Neural cell (in vitro differentiated cells): ENCODE measurements at regions not wholly inside any gene's neighbourhood (a gene's known extent, or its start where the extent isn't known, plus 50 kb on each side); places are given as distances from the start of the nearest gene placed in this dataset.
"Not testable (repeated sequence)": the region's sequence is repeated elsewhere in the genome, so short reads cannot be mapped to it uniquely, and the experiment has no call there.

ENCODE experiments used
- H2AFZ ChIP-seq: fragments of 200-600, 300-800 bp; sonication (generic), shearing (Covaris generic); 2 replicates; pipeline ENCODE4 v1.6.0; 2014; ENCODE audit warnings: low read depth, mild to moderate bottlenecking, antibody characterized with exemption, low read length, moderate library complexity
- H3F3A ChIP-seq: fragments of 200-600 bp; shearing (Covaris generic); 2 replicates; pipeline ENCODE4 v1.6.1; 2016; ENCODE audit warnings: mild to moderate bottlenecking, moderate library complexity, mixed read lengths, antibody characterized with exemption, low read length; ENCODE audit not compliant: insufficient read depth, poor library complexity, severe bottlenecking
- H3K27ac ChIP-seq: fragments of 200-600, 300-800 bp; sonication (generic), shearing (Covaris generic); 2 replicates; pipeline ENCODE4 v1.5.1; 2014; ENCODE audit warnings: mild to moderate bottlenecking, low read length, moderate library complexity
- H3K27me3 ChIP-seq: fragments of 300-800, 200-600 bp; sonication (generic), shearing (Covaris generic); 2 replicates; pipeline ENCODE4 v1.6.0; 2014; ENCODE audit warnings: mild to moderate bottlenecking, low read depth, low read length, moderate library complexity; ENCODE audit not compliant: insufficient read depth
- H3K36me3 ChIP-seq: fragments of 300-800, 200-600 bp; sonication (generic), shearing (Covaris generic); 2 replicates; pipeline ENCODE4 v1.5.1; 2014; ENCODE audit warnings: mild to moderate bottlenecking, antibody characterized with exemption, low read length, moderate library complexity; ENCODE audit not compliant: insufficient read depth
- H3K4me2 ChIP-seq: fragments of 300-800, 200-600 bp; sonication (generic), shearing (Covaris generic); 2 replicates; pipeline ENCODE4 v1.6.0; 2014; ENCODE audit warnings: mild to moderate bottlenecking, low read length
- H3K4me3 ChIP-seq: fragments of 300-800, 200-600 bp; sonication (generic), shearing (Covaris generic); 2 replicates; pipeline ENCODE4 v1.5.1; 2014; ENCODE audit warnings: mild to moderate bottlenecking, low read length, moderate library complexity
- H3K79me2 ChIP-seq: fragments of 200-600 bp; shearing (Covaris generic); replicated peaks from 2 replicates; pipeline ENCODE4 v1.6.0; 2014; ENCODE audit warnings: mild to moderate bottlenecking, low read length, moderate library complexity; ENCODE audit not compliant: insufficient read depth
- H3K9ac ChIP-seq: fragments of 300-800, 200-600 bp; sonication (generic), shearing (Covaris generic); 2 replicates; pipeline ENCODE4 v1.6.1; 2016; ENCODE audit warnings: mild to moderate bottlenecking, low read length, mixed read lengths
- H3K9me2 ChIP-seq: fragments of 200-600 bp; shearing (Covaris generic); 2 replicates; pipeline ENCODE4 v1.6.1; 2016; ENCODE audit warnings: mild to moderate bottlenecking, low read length, mixed read lengths; ENCODE audit not compliant: insufficient read depth
- H3K9me3 ChIP-seq: fragments of 200-600, 300-800 bp; sonication (generic), shearing (Covaris generic); 2 replicates; pipeline ENCODE4 v1.6.1; 2016; ENCODE audit warnings: mild to moderate bottlenecking, mixed run types, low read length, moderate library complexity, mixed read lengths
- H4K20me1 ChIP-seq: fragments of 200-600 bp; shearing (Covaris generic); 2 replicates; pipeline ENCODE4 v1.6.1; 2016; ENCODE audit warnings: mild to moderate bottlenecking, mixed run types; ENCODE audit not compliant: insufficient read depth
- CTCF ChIP-seq: fragments of 450-650 bp; IDR thresholded peaks from 2 replicates; pipeline ENCODE4 v1.5.1; 2014; ENCODE audit warnings: antibody characterized with exemption, mild to moderate bottlenecking, moderate library complexity; ENCODE audit not compliant: poor library complexity, severe bottlenecking
- EP300 ChIP-seq: fragments of 450-650 bp; conservative IDR thresholded peaks from 2 replicates; pipeline ENCODE4 v1.6.1; 2014; ENCODE audit warnings: antibody characterized with exemption, mild to moderate bottlenecking, moderate library complexity; ENCODE audit not compliant: poor library complexity, severe bottlenecking
- EZH2 ChIP-seq: fragments of 200-600, 300-800 bp; shearing (Covaris generic), sonication (generic); IDR thresholded peaks from 2 replicates; pipeline ENCODE4 v1.6.1; 2014; ENCODE audit warnings: antibody characterized with exemption, low read length, borderline replicate concordance, mild to moderate bottlenecking; ENCODE audit not compliant: insufficient read depth, poor library complexity, severe bottlenecking
- MXI1 ChIP-seq: fragments of 450-650 bp; conservative IDR thresholded peaks from 2 replicates; pipeline ENCODE4 v1.6.1; 2014; ENCODE audit warnings: antibody characterized with exemption, mild to moderate bottlenecking; ENCODE audit not compliant: poor library complexity, severe bottlenecking
- POLR2AphosphoS5 ChIP-seq: IDR thresholded peaks from 2 replicates; pipeline ENCODE4 v1.6.1; 2012
- RAD21 ChIP-seq: fragments of 450-650 bp; conservative IDR thresholded peaks from 2 replicates; pipeline ENCODE4 v1.6.1; 2014; ENCODE audit warnings: antibody characterized with exemption, mild to moderate bottlenecking, moderate library complexity
- REST ChIP-seq: IDR thresholded peaks from 2 replicates; pipeline ENCODE4 v1.6.1; 2012; ENCODE audit warnings: borderline replicate concordance
- SMC3 ChIP-seq: fragments of 450-650 bp; conservative IDR thresholded peaks from 2 replicates; pipeline ENCODE4 v1.6.1; 2014; ENCODE audit warnings: antibody characterized with exemption, mild to moderate bottlenecking, moderate library complexity; ENCODE audit not compliant: poor library complexity
- TAF1 ChIP-seq: IDR thresholded peaks from 2 replicates; pipeline ENCODE4 v1.6.1; 2012; ENCODE audit warnings: low read depth

DNA sequence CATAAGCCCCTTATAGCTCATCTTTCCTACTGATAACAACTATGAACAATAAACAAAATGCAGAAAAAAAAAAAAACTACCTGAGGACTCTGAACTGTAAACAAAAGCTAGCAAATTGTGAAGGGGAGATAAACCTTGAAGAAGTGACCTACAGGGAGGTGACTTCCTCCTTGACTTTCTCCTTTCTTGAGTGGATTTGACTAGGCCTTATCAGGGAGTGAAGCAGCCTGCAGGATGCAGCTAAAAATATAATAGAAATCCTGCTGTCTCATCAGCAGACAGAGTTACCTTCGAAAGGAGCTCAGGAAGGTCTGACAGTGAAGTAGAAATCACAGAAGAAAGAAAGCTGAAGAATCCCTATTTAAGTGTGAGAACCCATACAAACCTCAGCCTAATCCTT, 322.0 kb upstream of the HTR1E start:
- no peaks in the 10 kb centered on the region for H3K36me3 ChIP-seq
- H3K79me2 ChIP-seq: no peaks in the 10 kb centered on the region
- TF ChIP-seq TAF1: no peak
- no peak for TF ChIP-seq REST
- no peak for TF ChIP-seq EP300
- TF ChIP-seq RAD21: no peak
- no peak for TF ChIP-seq CTCF
- no peak for TF ChIP-seq MXI1
- no peak for TF ChIP-seq SMC3
- TF ChIP-seq EZH2: no peak
- H3K9me3 ChIP-seq: no peaks in the 10 kb centered on the region
- H3K9me2 ChIP-seq: no peaks in the 10 kb centered on the region
- no peak overlapping the region for H3K4me3 ChIP-seq
- H3F3A ChIP-seq: no peaks in the 10 kb centered on the region
- H4K20me1 ChIP-seq: no peaks in the 10 kb centered on the region
- H3K27me3 ChIP-seq: no peaks in the 10 kb centered on the region
- H3K9ac ChIP-seq: no peak overlapping the region
- no peak overlapping the region for H3K4me2 ChIP-seq
- no peak overlapping the region for H2AFZ ChIP-seq
- no peak overlapping the region for H3K27ac ChIP-seq

DNA sequence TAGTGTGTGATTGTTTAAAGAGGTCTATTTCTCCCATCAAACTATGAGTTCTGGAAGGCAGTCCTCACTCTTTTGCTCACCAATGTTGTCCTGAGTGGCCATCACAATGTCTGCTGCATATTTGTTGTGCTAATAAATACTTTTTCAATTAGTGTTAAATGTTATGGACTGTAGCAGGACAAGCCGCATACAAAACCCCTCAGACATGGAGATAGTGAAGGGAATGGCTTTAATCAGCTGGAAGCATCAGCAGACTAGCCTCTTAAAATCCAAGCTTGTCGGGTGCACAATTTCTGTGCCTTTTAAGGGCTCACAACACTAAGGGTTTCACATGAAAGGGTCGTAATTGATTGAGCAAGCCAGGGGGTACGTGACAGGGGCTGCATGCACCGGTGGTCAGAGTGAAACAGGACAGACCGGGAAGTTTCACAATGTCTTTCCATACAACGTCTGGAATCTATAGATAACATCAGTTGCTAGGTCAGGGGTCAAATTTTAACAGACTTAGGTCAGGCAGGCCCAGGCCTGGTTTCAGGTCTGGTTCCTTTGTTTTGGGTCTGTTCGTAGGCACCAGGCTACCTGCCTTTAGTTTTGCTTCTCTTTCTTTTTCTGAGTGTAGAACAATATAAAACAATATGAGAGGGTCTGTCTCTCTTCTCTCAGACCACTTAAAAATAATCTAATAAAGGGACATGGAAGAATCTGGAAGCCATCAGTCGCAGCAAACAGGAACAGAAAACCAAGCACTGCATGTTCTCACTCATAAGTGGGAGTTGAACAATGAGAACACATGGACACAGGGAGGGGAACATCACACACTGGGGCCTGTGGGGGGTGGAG, 327.6 kb upstream of the HTR1E start:
- Histone ChIP-seq H3K27me3 (no peaks in the 10 kb centered on the region), H3K36me3 (no peaks in the 10 kb centered on the region), H4K20me1 (no peaks in the 10 kb centered on the region), H3K9ac (no peak overlapping the region), H3K4me3 (no peak overlapping the region), H3F3A (no peaks in the 10 kb centered on the region), H2AFZ (no peak overlapping the region), H3K27ac (no peak overlapping the region), H3K9me3 (no peaks in the 10 kb centered on the region), H3K4me2 (no peak overlapping the region), H3K9me2 (no peaks in the 10 kb centered on the region), H3K79me2 (no peaks in the 10 kb centered on the region)
- no peak for TF ChIP-seq CTCF
- TF ChIP-seq POLR2AphosphoS5: no peak
- TF ChIP-seq REST: no peak
- TF ChIP-seq TAF1: no peak
- no peak for TF ChIP-seq EZH2
- TF ChIP-seq SMC3: no peak
- TF ChIP-seq RAD21: no peak
- no peak for TF ChIP-seq MXI1
- TF ChIP-seq EP300: no peak

DNA sequence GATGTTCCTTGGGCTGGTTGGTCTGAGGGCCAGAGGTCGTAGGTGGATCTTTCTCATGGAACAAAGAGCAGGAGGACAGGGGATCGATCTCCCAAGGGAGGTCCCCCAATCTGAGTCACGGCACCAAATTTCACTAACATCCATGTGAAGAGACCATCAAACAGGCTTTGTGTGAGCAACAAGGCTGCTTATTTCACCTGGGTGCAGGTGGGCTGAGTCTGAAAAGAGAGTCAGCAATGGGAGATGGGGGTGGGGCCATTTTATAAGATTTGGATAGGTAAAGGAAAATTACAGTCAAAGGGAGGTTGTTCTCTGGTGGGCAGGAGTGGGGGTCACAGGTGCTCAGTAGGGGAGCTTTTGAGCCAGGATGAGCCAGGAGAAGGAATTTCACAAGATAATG, 334.0 kb upstream of the HTR1E start:
- H3K79me2 ChIP-seq, H3F3A ChIP-seq, H3K9me2 ChIP-seq, H3K27ac ChIP-seq, H3K36me3 ChIP-seq, H2AFZ ChIP-seq, H3K9me3 ChIP-seq, H3K9ac ChIP-seq, H3K4me2 ChIP-seq, H3K27me3 ChIP-seq, H4K20me1 ChIP-seq, H3K4me3 ChIP-seq: not testable (repeated sequence)
